ENCODE measurements at regions not wholly inside any gene's neighbourhood (a gene's known extent, or its start where the extent isn't known, plus 50 kb on each side); places are given as distances from the start of the nearest gene placed in this dataset.

GRCh38 chr18:28794459-28795245 lies 617.7 kb upstream of the CDH2 start:
- Histone ChIP-seq H3K36me3 (ENCODE audit: insufficient read depth, low read length, poor library complexity, severe bottlenecking) (no peaks in the 10 kb centered on the region), H3K4me1 (ENCODE audit: insufficient read depth, low read length, poor library complexity, severe bottlenecking) (peaks cover 46% of the 10 kb centered on the region), H3K4me3 (ENCODE audit: low read depth, low read length, poor library complexity, severe bottlenecking) (no peak overlapping the region), H3K27me3 (replicated peaks; ENCODE audit: insufficient read depth, low read depth, low read length, poor library complexity) (no peaks in the 10 kb centered on the region), H3K9me3 (ENCODE audit: low read depth, low read length, poor library complexity, severe bottlenecking) (no peaks in the 10 kb centered on the region), H3K27ac (ENCODE audit: low read depth, low read length, poor library complexity, severe bottlenecking) (no peak overlapping the region)
- intact Hi-C loops (cut with micrococcal nuclease; ENCODE audit: unreplicated experiment), result no loop called here
- TF ChIP-seq CTCF (conservative IDR thresholded peaks at IDR 0.05; ENCODE audit: low read depth, low read length) (no peak), EZH2 (IDR thresholded peaks at IDR 0.05; ENCODE audit: borderline replicate concordance, low read depth, low read length, poor library complexity, severe bottlenecking) (no peak)
- CTCF ChIA-PET, result no interaction called here
- no peak for DNase-seq (ENCODE audit: low spot score)
- no TSS peak for BruUV-seq (replicated peaks)
- POLR2A ChIA-PET (ENCODE audit: low non-redundant PET), result no interaction called here

- ChIA-PET POLR2A (ENCODE audit: low non-redundant PET) (no interaction called here), CTCF (no interaction called here)
- Histone ChIP-seq H3K9me3 (ENCODE audit: low read depth, low read length, poor library complexity, severe bottlenecking) (no peaks in the 10 kb centered on the region), H3K27me3 (replicated peaks; ENCODE audit: insufficient read depth, low read depth, low read length, poor library complexity) (no peaks in the 10 kb centered on the region), H3K27ac (ENCODE audit: low read depth, low read length, poor library complexity, severe bottlenecking) (no peak overlapping the region), H3K36me3 (ENCODE audit: insufficient read depth, low read length, poor library complexity, severe bottlenecking) (no peaks in the 10 kb centered on the region), H3K4me1 (ENCODE audit: insufficient read depth, low read length, poor library complexity, severe bottlenecking) (peaks cover 51% of the 10 kb centered on the region), H3K4me3 (ENCODE audit: low read depth, low read length, poor library complexity, severe bottlenecking) (no peak overlapping the region)
- intact Hi-C loops (cut with micrococcal nuclease; ENCODE audit: unreplicated experiment), result no loop called here
- BruUV-seq (replicated peaks), result no TSS peak
- TF ChIP-seq EZH2 (IDR thresholded peaks at IDR 0.05; ENCODE audit: borderline replicate concordance, low read depth, low read length, poor library complexity, severe bottlenecking) (no peak), CTCF (conservative IDR thresholded peaks at IDR 0.05; ENCODE audit: low read depth, low read length) (no peak)
- DNase-seq (ENCODE audit: low spot score), result no peak
Observed at GRCh38 chr18:28793901-28794300, 617.0 kb upstream of the CDH2 start.

- DNase-seq (ENCODE audit: low spot score), result no peak
- Histone ChIP-seq H3K36me3 (ENCODE audit: insufficient read depth, low read length, poor library complexity, severe bottlenecking) (no peaks in the 10 kb centered on the region), H3K4me1 (ENCODE audit: insufficient read depth, low read length, poor library complexity, severe bottlenecking) (peaks cover 43% of the 10 kb centered on the region), H3K4me3 (ENCODE audit: low read depth, low read length, poor library complexity, severe bottlenecking) (no peak overlapping the region), H3K27ac (ENCODE audit: low read depth, low read length, poor library complexity, severe bottlenecking) (no peak overlapping the region), H3K9me3 (ENCODE audit: low read depth, low read length, poor library complexity, severe bottlenecking) (no peaks in the 10 kb centered on the region), H3K27me3 (replicated peaks; ENCODE audit: insufficient read depth, low read depth, low read length, poor library complexity) (no peaks in the 10 kb centered on the region)
- no TSS peak for BruUV-seq (replicated peaks)
- intact Hi-C loops (cut with micrococcal nuclease; ENCODE audit: unreplicated experiment), result no loop called here
- POLR2A ChIA-PET (ENCODE audit: low non-redundant PET), result no interaction called here
- TF ChIP-seq CTCF (conservative IDR thresholded peaks at IDR 0.05; ENCODE audit: low read depth, low read length) (no peak), EZH2 (IDR thresholded peaks at IDR 0.05; ENCODE audit: borderline replicate concordance, low read depth, low read length, poor library complexity, severe bottlenecking) (no peak)
- CTCF ChIA-PET, result no interaction called here
Observed at GRCh38 chr18:28792404-28793086, 615.6 kb upstream of the CDH2 start.

All from A673 (cell line).